HepG2 (cell line): ENCODE measurements at regions not wholly inside any gene's neighbourhood (a gene's known extent, or its start where the extent isn't known, plus 50 kb on each side); places are given as distances from the start of the nearest gene placed in this dataset.

Experiments used
- ARID4A ChIP-seq: sonication (generic); formaldehyde crosslinking; IDR thresholded peaks from 2 replicates; pipeline ENCODE4 v1.5.0; 2020; ENCODE audit warnings: mild to moderate bottlenecking, missing genetic modification reagents, borderline replicate concordance
- ARID5B ChIP-seq: IDR thresholded peaks from 2 replicates; pipeline ENCODE4 v1.4.0; 2020; ENCODE audit warnings: mild to moderate bottlenecking, missing genetic modification reagents
- FOXP1 ChIP-seq, 2 experiments: fragments of 450-650 bp in 1 of 2; IDR thresholded peaks; 2 replicates each; pipeline ENCODE4 v1.6.1; 2017 to 2018; ENCODE audit warnings: antibody characterized with exemption in 1 of 2
- POLR2A ChIP-seq, 2 experiments: IDR thresholded peaks; 2 replicates each; pipeline ENCODE4 v1.6.1; 2011; ENCODE audit warnings: low read depth in 2 of 2, low read length in 2 of 2, mild to moderate bottlenecking in 1 of 2, moderate library complexity in 1 of 2; ENCODE audit not compliant: insufficient read depth in 1 of 2
- POLR2G ChIP-seq: fragments of 200-400 bp; formaldehyde crosslinking; IDR thresholded peaks from 2 replicates; pipeline ENCODE4 v1.6.1; 2018; ENCODE audit warnings: mild to moderate bottlenecking, low read depth, low read length, moderate library complexity
- STAG1 ChIP-seq: sonication (generic); formaldehyde crosslinking; IDR thresholded peaks from 2 replicates; pipeline ENCODE4 v1.4.0; 2020; ENCODE audit warnings: missing genetic modification reagents
- ZBTB21 ChIP-seq: sonication (generic); formaldehyde crosslinking; IDR thresholded peaks from 2 replicates; pipeline ENCODE4 v1.4.0; 2020; ENCODE audit warnings: missing genetic modification reagents
- ZMAT3 ChIP-seq: sonication (generic); formaldehyde crosslinking; conservative IDR thresholded peaks from 2 replicates; pipeline ENCODE4 v1.7.0; 2021; ENCODE audit warnings: missing genetic modification reagents
- ZNF33A ChIP-seq: sonication (generic); formaldehyde crosslinking; IDR thresholded peaks from 2 replicates; pipeline ENCODE4 v1.5.1; 2020; ENCODE audit warnings: missing genetic modification reagents, mild to moderate bottlenecking, moderate library complexity, borderline replicate concordance
- ZNF713 ChIP-seq: sonication (generic); formaldehyde crosslinking; IDR thresholded peaks from 2 replicates; pipeline ENCODE4 v1.4.0; 2020; ENCODE audit warnings: mild to moderate bottlenecking, missing genetic modification reagents
- ZNF788 ChIP-seq: sonication (generic); formaldehyde crosslinking; IDR thresholded peaks from 2 replicates; pipeline ENCODE4 v1.5.0; 2020; ENCODE audit warnings: mild to moderate bottlenecking, missing genetic modification reagents, borderline replicate concordance
- TF ChIP-seq, protein P1 (sequence below), 2 experiments: sonication (generic) in 1 of 2; formaldehyde crosslinking in 1 of 2; IDR thresholded peaks; 2 replicates each; pipeline versions ENCODE4 v1.4.0 to v1.6.1; 2018 to 2020; ENCODE audit warnings: missing genetic modification reagents in 2 of 2, borderline replicate concordance in 1 of 2, low read depth in 1 of 2, mild to moderate bottlenecking in 1 of 2, missing biosample characterization in 1 of 2
- TF ChIP-seq, protein P2 (sequence below): sonication (generic); formaldehyde crosslinking; IDR thresholded peaks from 2 replicates; pipeline ENCODE4 v1.8.1; 2022; ENCODE audit warnings: mild to moderate bottlenecking, missing genetic modification reagents
- TF ChIP-seq, protein P3 (sequence below): sonication (generic); formaldehyde crosslinking; conservative IDR thresholded peaks from 2 replicates; pipeline ENCODE4 v1.4.0; 2020; ENCODE audit warnings: missing genetic modification reagents

GRCh38 chr6:137794516-137795201 is 72.4 kb upstream of the TNFAIP3 start (continued):
- TF ChIP-seq ARID5B (CRISPR knock-in tag), result peak; percentile 99
- TF ChIP-seq, protein P1, sequence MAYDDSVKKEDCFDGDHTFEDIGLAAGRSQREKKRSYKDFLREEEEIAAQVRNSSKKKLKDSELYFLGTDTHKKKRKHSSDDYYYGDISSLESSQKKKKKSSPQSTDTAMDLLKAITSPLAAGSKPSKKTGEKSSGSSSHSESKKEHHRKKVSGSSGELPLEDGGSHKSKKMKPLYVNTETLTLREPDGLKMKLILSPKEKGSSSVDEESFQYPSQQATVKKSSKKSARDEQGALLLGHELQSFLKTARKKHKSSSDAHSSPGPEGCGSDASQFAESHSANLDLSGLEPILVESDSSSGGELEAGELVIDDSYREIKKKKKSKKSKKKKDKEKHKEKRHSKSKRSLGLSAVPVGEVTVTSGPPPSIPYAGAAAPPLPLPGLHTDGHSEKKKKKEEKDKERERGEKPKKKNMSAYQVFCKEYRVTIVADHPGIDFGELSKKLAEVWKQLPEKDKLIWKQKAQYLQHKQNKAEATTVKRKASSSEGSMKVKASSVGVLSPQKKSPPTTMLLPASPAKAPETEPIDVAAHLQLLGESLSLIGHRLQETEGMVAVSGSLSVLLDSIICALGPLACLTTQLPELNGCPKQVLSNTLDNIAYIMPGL (CRISPR knock-in tag; IDR thresholded peaks at IDR 0.05; ENCODE audit: borderline replicate concordance in 1 of 2, low read depth in 1 of 2), result peak; percentile 51 to 84; a peak in 3 of 4 replicates
- peak; percentile 91 for TF ChIP-seq ZMAT3
- TF ChIP-seq ZNF713 (CRISPR knock-in tag), result 0 out of 2 replicates have a peak, but pooled peaks have one; percentile 69
- peak; percentile 51; the same call in 1 of the 2 replicates for TF ChIP-seq POLR2G
- TF ChIP-seq FOXP1 (IDR thresholded peaks at IDR 0.05), result peak; percentile 85
- peak; percentile 96 for TF ChIP-seq FOXP1 (CRISPR knock-in tag; IDR thresholded peaks at IDR 0.05)
- TF ChIP-seq ZBTB21 (CRISPR knock-in tag), result no peak
- peak; percentile 57 for TF ChIP-seq STAG1 (CRISPR knock-in tag)
- TF ChIP-seq, protein P2, sequence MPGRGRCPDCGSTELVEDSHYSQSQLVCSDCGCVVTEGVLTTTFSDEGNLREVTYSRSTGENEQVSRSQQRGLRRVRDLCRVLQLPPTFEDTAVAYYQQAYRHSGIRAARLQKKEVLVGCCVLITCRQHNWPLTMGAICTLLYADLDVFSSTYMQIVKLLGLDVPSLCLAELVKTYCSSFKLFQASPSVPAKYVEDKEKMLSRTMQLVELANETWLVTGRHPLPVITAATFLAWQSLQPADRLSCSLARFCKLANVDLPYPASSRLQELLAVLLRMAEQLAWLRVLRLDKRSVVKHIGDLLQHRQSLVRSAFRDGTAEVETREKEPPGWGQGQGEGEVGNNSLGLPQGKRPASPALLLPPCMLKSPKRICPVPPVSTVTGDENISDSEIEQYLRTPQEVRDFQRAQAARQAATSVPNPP (CRISPR knock-in tag), result 0 out of 2 replicates have a peak, but pooled peaks have one; percentile 62
- peak; percentile 45; the same call in 1 of the 2 replicates for TF ChIP-seq ZNF788 (CRISPR knock-in tag)
- TF ChIP-seq ARID4A (CRISPR knock-in tag), result peak; percentile 52; the same call in 1 of the 2 replicates
- peak; percentile 98; the same call in 1 of the 2 replicates for TF ChIP-seq ZNF33A (CRISPR knock-in tag)
- TF ChIP-seq POLR2A (IDR thresholded peaks at IDR 0.05; ENCODE audit: insufficient read depth in 1 of 2, low read depth in 2 of 2, low read length in 2 of 2), result no peak
- TF ChIP-seq, protein P3, sequence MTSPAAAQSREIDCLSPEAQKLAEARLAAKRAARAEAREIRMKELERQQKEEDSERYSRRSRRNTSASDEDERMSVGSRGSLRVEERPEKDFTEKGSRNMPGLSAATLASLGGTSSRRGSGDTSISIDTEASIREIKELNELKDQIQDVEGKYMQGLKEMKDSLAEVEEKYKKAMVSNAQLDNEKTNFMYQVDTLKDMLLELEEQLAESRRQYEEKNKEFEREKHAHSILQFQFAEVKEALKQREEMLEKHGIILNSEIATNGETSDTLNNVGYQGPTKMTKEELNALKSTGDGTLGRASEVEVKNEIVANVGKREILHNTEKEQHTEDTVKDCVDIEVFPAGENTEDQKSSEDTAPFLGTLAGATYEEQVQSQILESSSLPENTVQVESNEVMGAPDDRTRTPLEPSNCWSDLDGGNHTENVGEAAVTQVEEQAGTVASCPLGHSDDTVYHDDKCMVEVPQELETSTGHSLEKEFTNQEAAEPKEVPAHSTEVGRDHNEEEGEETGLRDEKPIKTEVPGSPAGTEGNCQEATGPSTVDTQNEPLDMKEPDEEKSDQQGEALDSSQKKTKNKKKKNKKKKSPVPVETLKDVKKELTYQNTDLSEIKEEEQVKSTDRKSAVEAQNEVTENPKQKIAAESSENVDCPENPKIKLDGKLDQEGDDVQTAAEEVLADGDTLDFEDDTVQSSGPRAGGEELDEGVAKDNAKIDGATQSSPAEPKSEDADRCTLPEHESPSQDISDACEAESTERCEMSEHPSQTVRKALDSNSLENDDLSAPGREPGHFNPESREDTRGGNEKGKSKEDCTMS (CRISPR knock-in tag), result no peak
